Endodermal cell (in vitro differentiated cells): ENCODE measurements at regions not wholly inside any gene's neighbourhood (a gene's known extent, or its start where the extent isn't known, plus 50 kb on each side); places are given as distances from the start of the nearest gene placed in this dataset.

Experiments
- DNase-seq: peaks from one replicate; pipeline ENCODE4 v3.0.0-alpha.2; 2017
- H3K27ac ChIP-seq: 2 replicates; pipeline ENCODE4 v1.5.1; 2013; ENCODE audit warnings: mild to moderate bottlenecking, low read depth, low read length, moderate library complexity
- H3K27me3 ChIP-seq: 2 replicates; pipeline ENCODE4 v1.6.1; 2013; ENCODE audit warnings: mild to moderate bottlenecking, low read length, moderate library complexity; ENCODE audit not compliant: insufficient read depth, control insufficient read depth, poor library complexity, severe bottlenecking
- H3K36me3 ChIP-seq: 2 replicates; pipeline ENCODE4 v1.7.0; 2013; ENCODE audit warnings: mild to moderate bottlenecking, low read length, moderate library complexity; ENCODE audit not compliant: control insufficient read depth, insufficient read depth
- H3K4me1 ChIP-seq: one replicate; pipeline ENCODE4 v1.7.0; 2013; ENCODE audit warnings: low read length; ENCODE audit not compliant: control insufficient read depth, insufficient read depth
- H3K4me3 ChIP-seq: 2 replicates; pipeline ENCODE4 v1.5.1; 2013; ENCODE audit warnings: mild to moderate bottlenecking, low read length, moderate library complexity
- H3K9ac ChIP-seq: 2 replicates; pipeline ENCODE4 v1.6.1; 2013; ENCODE audit warnings: mild to moderate bottlenecking, low read length, moderate library complexity; ENCODE audit not compliant: poor library complexity, severe bottlenecking; ENCODE audit errors: extremely low read depth
- H3K9me3 ChIP-seq: 2 replicates; pipeline ENCODE4 v1.6.1; 2013; ENCODE audit warnings: mild to moderate bottlenecking, low read length, moderate library complexity; ENCODE audit not compliant: control insufficient read depth
- H3K27ac Mint-ChIP-seq: 2 replicates; pipeline ENCODE4 v1.8.0; 2020; ENCODE audit warnings: mixed read lengths
- H3K27me3 Mint-ChIP-seq: 2 replicates; pipeline ENCODE4 v1.8.0; 2021; ENCODE audit warnings: mild to moderate bottlenecking, mixed read lengths; ENCODE audit not compliant: insufficient read depth
- H3K36me3 Mint-ChIP-seq: 2 replicates; pipeline ENCODE4 v1.8.0; 2020; ENCODE audit warnings: low read depth, mixed read lengths
- H3K4me1 Mint-ChIP-seq: 2 replicates; pipeline ENCODE4 v1.8.0; 2020; ENCODE audit warnings: mixed read lengths
- H3K4me3 Mint-ChIP-seq: 2 replicates; pipeline ENCODE4 v1.8.0; 2020; ENCODE audit warnings: mild to moderate bottlenecking, moderate library complexity, mixed read lengths
- H3K9me3 Mint-ChIP-seq: 2 replicates; pipeline ENCODE4 v1.8.0; 2020; ENCODE audit warnings: mild to moderate bottlenecking, mixed read lengths
- WGBS, 2 experiments: methylation state at CpG; one replicate each; pipeline versions ENCODE4 v1.1.5 to v1.1.7; 2013; ENCODE audit warnings: missing lambda C conversion rate in 2 of 2, mixed read lengths in 1 of 2; ENCODE audit not compliant: insufficient coverage in 1 of 2, insufficient read length in 1 of 2; 5-methylcytosine and 5-hydroxymethylcytosine counted together
- TF ChIP-seq, protein P1 (sequence below): fragments of 200-600 bp; sonication (generic); conservative IDR thresholded peaks from 2 replicates; pipeline ENCODE4 v1.5.0; 2021; ENCODE audit warnings: antibody characterized with exemption, mild to moderate bottlenecking

DNA sequence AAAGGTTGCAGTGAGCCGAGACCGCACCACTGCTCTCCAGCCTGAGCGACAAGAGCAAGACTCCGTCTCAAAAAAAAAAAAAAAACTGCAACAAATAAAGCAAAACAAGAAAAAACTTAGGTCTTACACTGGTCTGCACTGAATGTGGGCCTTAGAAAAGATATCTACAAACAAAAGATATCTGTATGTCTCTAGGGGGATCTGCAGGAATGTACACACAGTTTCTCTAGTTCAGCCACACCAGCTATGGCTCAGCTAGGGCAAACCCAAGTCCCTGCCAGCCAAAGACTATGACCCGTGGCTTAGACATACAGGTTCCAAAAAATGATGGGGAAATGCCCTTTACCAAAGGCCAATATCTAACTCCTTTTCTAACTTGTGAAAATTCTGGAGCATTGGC is 202.4 kb upstream of the KAZN start:
- H3K36me3 Mint-ChIP-seq, result no peaks in the 10 kb centered on the region
- H3K36me3 ChIP-seq, result no peaks in the 10 kb centered on the region

DNA sequence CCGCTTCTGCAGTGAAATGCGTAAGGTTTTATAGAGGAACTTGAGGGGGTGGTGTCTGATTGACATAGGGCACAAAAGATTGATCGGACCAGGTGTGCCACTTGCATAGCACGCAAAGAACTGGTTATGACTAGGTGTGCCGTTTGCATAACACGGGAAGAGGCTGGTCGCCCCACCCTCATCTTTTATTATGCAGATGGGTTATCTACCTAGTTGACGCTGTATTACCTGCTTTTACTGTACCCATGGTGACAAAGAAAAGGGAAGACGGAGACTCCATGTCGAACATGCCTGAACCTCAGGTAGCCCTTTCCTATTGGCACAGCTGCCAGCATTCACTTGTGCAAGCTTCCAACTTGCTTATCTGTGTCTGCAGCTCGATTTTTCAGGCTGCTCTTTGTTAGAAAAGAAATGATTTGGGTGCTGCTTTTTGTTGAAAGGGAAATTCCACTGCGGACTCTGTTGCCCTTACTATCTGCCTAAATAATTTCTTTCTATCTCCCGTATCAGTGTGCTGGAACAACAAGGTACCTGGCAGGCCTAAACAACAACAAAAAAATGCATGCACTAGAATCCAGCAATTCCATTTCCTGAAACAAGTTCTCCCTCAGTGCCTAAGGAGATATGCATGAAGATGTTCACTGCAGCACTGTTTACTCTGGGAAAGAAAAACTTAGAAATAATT is 194.4 kb upstream of the KAZN start:
- no peak overlapping the region for H3K4me3 Mint-ChIP-seq
- Histone ChIP-seq H3K4me3 (no peak overlapping the region), H3K4me1 (no peaks in the 10 kb centered on the region), H3K9me3 (no peaks in the 10 kb centered on the region), H3K27ac (peak overlapping the region; percentile 88), H3K9ac (no peak overlapping the region), H3K36me3 (no peaks in the 10 kb centered on the region), H3K27me3 (no peaks in the 10 kb centered on the region)
- H3K4me1 Mint-ChIP-seq, result no peaks in the 10 kb centered on the region
- TF ChIP-seq, protein P1, sequence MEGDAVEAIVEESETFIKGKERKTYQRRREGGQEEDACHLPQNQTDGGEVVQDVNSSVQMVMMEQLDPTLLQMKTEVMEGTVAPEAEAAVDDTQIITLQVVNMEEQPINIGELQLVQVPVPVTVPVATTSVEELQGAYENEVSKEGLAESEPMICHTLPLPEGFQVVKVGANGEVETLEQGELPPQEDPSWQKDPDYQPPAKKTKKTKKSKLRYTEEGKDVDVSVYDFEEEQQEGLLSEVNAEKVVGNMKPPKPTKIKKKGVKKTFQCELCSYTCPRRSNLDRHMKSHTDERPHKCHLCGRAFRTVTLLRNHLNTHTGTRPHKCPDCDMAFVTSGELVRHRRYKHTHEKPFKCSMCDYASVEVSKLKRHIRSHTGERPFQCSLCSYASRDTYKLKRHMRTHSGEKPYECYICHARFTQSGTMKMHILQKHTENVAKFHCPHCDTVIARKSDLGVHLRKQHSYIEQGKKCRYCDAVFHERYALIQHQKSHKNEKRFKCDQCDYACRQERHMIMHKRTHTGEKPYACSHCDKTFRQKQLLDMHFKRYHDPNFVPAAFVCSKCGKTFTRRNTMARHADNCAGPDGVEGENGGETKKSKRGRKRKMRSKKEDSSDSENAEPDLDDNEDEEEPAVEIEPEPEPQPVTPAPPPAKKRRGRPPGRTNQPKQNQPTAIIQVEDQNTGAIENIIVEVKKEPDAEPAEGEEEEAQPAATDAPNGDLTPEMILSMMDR, result no peak
- no peak overlapping the region for H3K27ac Mint-ChIP-seq
- H3K36me3 Mint-ChIP-seq, result no peaks in the 10 kb centered on the region
- DNase-seq, result no peak
- H3K27me3 Mint-ChIP-seq, result peaks cover 6% of the 10 kb centered on the region
- no peaks in the 10 kb centered on the region for H3K9me3 Mint-ChIP-seq
- 85 to 91% methylated on average over 11 to 13 of the region's 13 CpGs for WGBS, 2 experiments

More for the DNA sequence above, 202.4 kb upstream of the KAZN start:
- no peak for DNase-seq
- Histone ChIP-seq H3K9me3 (no peaks in the 10 kb centered on the region), H3K4me3 (no peak overlapping the region), H3K27me3 (peaks cover 14% of the 10 kb centered on the region), H3K4me1 (no peaks in the 10 kb centered on the region), H3K27ac (no peak overlapping the region), H3K9ac (no peak overlapping the region)
- Mint-ChIP-seq H3K9me3 (no peaks in the 10 kb centered on the region), H3K27me3 (peaks cover 34% of the 10 kb centered on the region), H3K4me3 (no peak overlapping the region), H3K27ac (no peak overlapping the region), H3K4me1 (no peaks in the 10 kb centered on the region)
- 90 to 100% methylated on average over 1 to 5 of the region's 5 CpGs for WGBS, 2 experiments
- TF ChIP-seq, protein P1, result no peak

DNA sequence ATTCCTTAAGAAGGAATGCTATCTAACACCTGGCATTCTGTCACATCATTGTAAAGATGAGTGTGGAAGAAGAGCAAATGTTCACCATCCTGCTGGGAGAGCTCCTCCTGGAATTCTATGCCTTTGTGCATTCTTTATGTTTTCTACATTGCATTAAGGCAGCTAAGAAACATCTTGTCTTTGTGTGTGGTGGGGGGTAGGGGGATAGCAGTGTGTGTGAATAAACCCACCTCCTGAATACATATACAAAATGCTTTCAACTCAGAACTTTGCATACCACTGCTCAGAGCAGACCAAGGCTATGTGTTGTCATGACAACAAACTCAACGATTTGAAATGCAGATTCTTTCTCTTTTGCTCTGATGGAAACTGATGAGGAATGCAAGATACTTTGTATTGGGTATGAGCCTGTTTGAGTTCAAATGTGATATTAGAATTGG is 193.6 kb upstream of the KAZN start:
- H3K27me3 ChIP-seq, result no peaks in the 10 kb centered on the region
- no peaks in the 10 kb centered on the region for H3K9me3 ChIP-seq
- no peak overlapping the region for H3K4me3 ChIP-seq
- Mint-ChIP-seq H3K4me1 (no peaks in the 10 kb centered on the region), H3K4me3 (no peak overlapping the region), H3K9me3 (no peaks in the 10 kb centered on the region), H3K36me3 (no peaks in the 10 kb centered on the region), H3K27ac (no peak overlapping the region), H3K27me3 (peaks cover under 1% of the 10 kb centered on the region)
- peak overlapping the region; percentile 88 for H3K27ac ChIP-seq
- no peak for DNase-seq
- TF ChIP-seq, protein P1, result no peak
- no peaks in the 10 kb centered on the region for H3K4me1 ChIP-seq
- no peak overlapping the region for H3K9ac ChIP-seq
- H3K36me3 ChIP-seq, result no peaks in the 10 kb centered on the region
- 0 to 31% methylated on average over 1 of the region's 1 CpG for WGBS, 2 experiments
